HL-60 (cell line): ENCODE measurements at regions not wholly inside any gene's neighbourhood (a gene's known extent, or its start where the extent isn't known, plus 50 kb on each side); places are given as distances from the start of the nearest gene placed in this dataset.

ENCODE experiments used
- DNase-seq, 2 experiments: peaks; one replicate each; pipeline ENCODE4 v3.0.0-alpha.2; 2010 to 2020; ENCODE audit warnings: low read depth in 1 of 2, low spot score in 1 of 2
- H3K27ac ChIP-seq: fragments of 250-450 bp; sonication (Bioruptor Pico); replicated peaks from 2 replicates; pipeline ENCODE4 v1.5.1; 2020; ENCODE audit warnings: mild to moderate bottlenecking, moderate library complexity
- H3K27me3 ChIP-seq: fragments of 250-450 bp; sonication (Bioruptor Pico); 2 replicates; pipeline ENCODE4 v1.5.1; 2021; ENCODE audit warnings: mild to moderate bottlenecking, moderate library complexity; ENCODE audit not compliant: insufficient read depth, poor library complexity, severe bottlenecking
- H3K4me3 ChIP-seq: replicated peaks from 2 replicates; pipeline ENCODE4 v1.5.1; 2011; ENCODE audit warnings: mild to moderate bottlenecking, control low read depth, low read length; ENCODE audit not compliant: insufficient read depth
- GABPA ChIP-seq: IDR thresholded peaks from 2 replicates; pipeline ENCODE4 v1.6.1; 2012; ENCODE audit warnings: low read depth
- POLR2AphosphoS5 ChIP-seq: IDR thresholded peaks from 2 replicates; pipeline ENCODE4 v1.6.1; 2012; ENCODE audit warnings: low read depth
- SPI1 ChIP-seq: IDR thresholded peaks from 2 replicates; pipeline ENCODE4 v1.6.1; 2012; ENCODE audit warnings: low read depth, mild to moderate bottlenecking, borderline replicate concordance
- TF ChIP-seq, protein P1 (sequence below): IDR thresholded peaks from 2 replicates; pipeline ENCODE4 v1.6.1; 2012; ENCODE audit warnings: low read depth; ENCODE audit not compliant: insufficient replicate concordance
- TF ChIP-seq, protein P2 (sequence below): IDR thresholded peaks from one replicate; pipeline ENCODE4 v1.5.1; 2011; ENCODE audit warnings: low read length, control low read depth, inconsistent platforms; ENCODE audit not compliant: insufficient read depth

DNA sequence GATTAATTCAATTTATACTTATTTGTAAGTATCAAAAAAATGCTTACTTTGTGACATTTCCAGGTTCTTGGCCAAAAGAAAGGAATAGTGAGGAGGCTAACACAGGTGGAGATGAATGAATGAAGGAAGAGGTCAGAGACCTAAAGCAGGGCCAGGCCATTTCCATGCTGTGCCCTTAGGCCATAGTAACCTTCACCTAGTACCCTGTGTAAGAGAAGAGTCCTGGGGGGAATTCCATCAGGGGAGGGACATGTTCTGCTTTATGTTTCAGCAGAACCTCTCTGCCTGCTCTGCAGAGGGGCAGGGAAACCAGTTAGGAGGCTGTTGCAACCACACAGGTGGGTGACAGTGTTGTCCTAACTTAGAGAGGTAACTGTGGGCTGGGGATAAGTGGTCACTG lies 204.2 kb upstream of the CDH20 start:
- TF ChIP-seq, protein P1, sequence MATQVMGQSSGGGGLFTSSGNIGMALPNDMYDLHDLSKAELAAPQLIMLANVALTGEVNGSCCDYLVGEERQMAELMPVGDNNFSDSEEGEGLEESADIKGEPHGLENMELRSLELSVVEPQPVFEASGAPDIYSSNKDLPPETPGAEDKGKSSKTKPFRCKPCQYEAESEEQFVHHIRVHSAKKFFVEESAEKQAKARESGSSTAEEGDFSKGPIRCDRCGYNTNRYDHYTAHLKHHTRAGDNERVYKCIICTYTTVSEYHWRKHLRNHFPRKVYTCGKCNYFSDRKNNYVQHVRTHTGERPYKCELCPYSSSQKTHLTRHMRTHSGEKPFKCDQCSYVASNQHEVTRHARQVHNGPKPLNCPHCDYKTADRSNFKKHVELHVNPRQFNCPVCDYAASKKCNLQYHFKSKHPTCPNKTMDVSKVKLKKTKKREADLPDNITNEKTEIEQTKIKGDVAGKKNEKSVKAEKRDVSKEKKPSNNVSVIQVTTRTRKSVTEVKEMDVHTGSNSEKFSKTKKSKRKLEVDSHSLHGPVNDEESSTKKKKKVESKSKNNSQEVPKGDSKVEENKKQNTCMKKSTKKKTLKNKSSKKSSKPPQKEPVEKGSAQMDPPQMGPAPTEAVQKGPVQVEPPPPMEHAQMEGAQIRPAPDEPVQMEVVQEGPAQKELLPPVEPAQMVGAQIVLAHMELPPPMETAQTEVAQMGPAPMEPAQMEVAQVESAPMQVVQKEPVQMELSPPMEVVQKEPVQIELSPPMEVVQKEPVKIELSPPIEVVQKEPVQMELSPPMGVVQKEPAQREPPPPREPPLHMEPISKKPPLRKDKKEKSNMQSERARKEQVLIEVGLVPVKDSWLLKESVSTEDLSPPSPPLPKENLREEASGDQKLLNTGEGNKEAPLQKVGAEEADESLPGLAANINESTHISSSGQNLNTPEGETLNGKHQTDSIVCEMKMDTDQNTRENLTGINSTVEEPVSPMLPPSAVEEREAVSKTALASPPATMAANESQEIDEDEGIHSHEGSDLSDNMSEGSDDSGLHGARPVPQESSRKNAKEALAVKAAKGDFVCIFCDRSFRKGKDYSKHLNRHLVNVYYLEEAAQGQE = no peak
- TF ChIP-seq POLR2AphosphoS5 (no peak), GABPA (no peak), SPI1 (no peak)
- TF ChIP-seq, protein P2, sequence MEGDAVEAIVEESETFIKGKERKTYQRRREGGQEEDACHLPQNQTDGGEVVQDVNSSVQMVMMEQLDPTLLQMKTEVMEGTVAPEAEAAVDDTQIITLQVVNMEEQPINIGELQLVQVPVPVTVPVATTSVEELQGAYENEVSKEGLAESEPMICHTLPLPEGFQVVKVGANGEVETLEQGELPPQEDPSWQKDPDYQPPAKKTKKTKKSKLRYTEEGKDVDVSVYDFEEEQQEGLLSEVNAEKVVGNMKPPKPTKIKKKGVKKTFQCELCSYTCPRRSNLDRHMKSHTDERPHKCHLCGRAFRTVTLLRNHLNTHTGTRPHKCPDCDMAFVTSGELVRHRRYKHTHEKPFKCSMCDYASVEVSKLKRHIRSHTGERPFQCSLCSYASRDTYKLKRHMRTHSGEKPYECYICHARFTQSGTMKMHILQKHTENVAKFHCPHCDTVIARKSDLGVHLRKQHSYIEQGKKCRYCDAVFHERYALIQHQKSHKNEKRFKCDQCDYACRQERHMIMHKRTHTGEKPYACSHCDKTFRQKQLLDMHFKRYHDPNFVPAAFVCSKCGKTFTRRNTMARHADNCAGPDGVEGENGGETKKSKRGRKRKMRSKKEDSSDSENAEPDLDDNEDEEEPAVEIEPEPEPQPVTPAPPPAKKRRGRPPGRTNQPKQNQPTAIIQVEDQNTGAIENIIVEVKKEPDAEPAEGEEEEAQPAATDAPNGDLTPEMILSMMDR = no peak
- DNase-seq = no peak
- H3K27ac ChIP-seq = no peak overlapping the region
- H3K27me3 ChIP-seq = no peaks in the 10 kb centered on the region
- no peak overlapping the region for H3K4me3 ChIP-seq

DNA sequence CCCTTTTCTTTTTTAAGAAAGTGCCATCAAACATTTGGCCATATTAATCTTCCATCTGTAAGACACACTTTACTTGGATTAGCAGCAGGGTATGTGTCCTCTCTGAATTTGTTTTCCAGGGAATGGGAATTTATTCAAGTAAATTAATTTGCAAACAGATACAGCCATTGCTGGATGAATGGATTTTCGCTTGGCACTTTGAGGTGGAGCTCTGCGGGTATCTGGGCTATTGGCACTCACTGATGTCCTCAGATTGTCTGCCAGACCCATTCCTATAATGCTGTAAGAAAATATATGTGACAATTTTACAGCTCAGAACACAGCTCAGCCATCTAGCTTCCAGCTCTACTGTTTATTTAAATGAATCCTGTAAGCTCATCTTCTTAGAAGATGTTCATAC lies 201.2 kb upstream of the CDH20 start:
- H3K27ac ChIP-seq = no peak overlapping the region
- no peak overlapping the region for H3K4me3 ChIP-seq
- no peak for DNase-seq
- no peaks in the 10 kb centered on the region for H3K27me3 ChIP-seq
- TF ChIP-seq, protein P2 = no peak
- TF ChIP-seq, protein P1 = no peak
- TF ChIP-seq SPI1 (no peak), POLR2AphosphoS5 (no peak), GABPA (no peak)

DNA sequence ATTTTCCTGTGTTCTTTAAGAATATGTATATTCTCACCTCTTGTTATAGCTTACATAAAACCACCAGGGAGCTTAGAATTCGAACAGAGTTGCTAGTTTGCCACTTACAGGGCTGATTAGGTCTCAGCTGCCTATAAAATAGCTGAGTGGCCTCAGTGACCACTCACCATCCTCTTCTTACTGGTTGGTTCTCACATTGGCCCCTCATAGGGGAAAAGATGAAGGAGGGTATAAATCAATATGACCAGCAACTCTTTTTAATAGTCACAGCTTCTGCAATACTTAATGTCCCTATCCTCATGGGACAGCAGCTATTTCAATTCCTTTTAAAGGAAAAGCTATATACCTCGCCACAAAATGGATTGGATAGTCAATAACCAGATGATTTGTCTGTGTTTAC lies 199.4 kb upstream of the CDH20 start:
- Histone ChIP-seq H3K27me3 (no peaks in the 10 kb centered on the region), H3K4me3 (no peak overlapping the region), H3K27ac (no peak overlapping the region)
- TF ChIP-seq SPI1 (no peak), GABPA (no peak), POLR2AphosphoS5 (no peak)
- TF ChIP-seq, protein P2 = no peak
- TF ChIP-seq, protein P1 = no peak
- DNase-seq = no peak
